Right atrium auricular region (tissue), 2 donors: ENCODE measurements at regions not wholly inside any gene's neighbourhood (a gene's known extent, or its start where the extent isn't known, plus 50 kb on each side); places are given as distances from the start of the nearest gene placed in this dataset.
"Not testable (repeated sequence)": the region's sequence is repeated elsewhere in the genome, so short reads cannot be mapped to it uniquely, and the experiment has no call there.

Experiments
- DNase-seq: peaks from one replicate; pipeline ENCODE4 v3.0.0-alpha.2; 2019; ENCODE audit warnings: low spot score
- H3K27ac ChIP-seq, 2 donors: fragments of 200-600 bp; sonication (generic); 1 replicate in 1 of 2; 2 replicates in 1 of 2; pipeline ENCODE4 v1.5.1; 2016 to 2019
- H3K27me3 ChIP-seq, 2 donors: fragments of 200-600 bp; sonication (generic); one replicate each; pipeline versions ENCODE4 v1.5.1 to v1.6.0; 2017 to 2019
- H3K36me3 ChIP-seq: fragments of 200-600 bp; sonication (generic); one replicate; pipeline ENCODE4 v1.5.1; 2016
- H3K4me1 ChIP-seq, 2 donors: fragments of 200-600 bp; sonication (generic); one replicate each; pipeline versions ENCODE4 v1.5.1 to v1.6.0; 2017 to 2019
- H3K4me3 ChIP-seq, 2 donors: fragments of 200-600 bp; sonication (generic); 1 replicate in 1 of 2; 2 replicates in 1 of 2; pipeline ENCODE4 v1.5.1; 2017 to 2019; ENCODE audit warnings: mild to moderate bottlenecking in 1 of 2, moderate library complexity in 1 of 2
- H3K9me3 ChIP-seq, 2 donors: fragments of 200-600 bp; sonication (generic); one replicate each; pipeline ENCODE4 v1.5.1; 2019
- TF ChIP-seq, protein P1 (sequence below), 2 donors: fragments of 200-600 bp; sonication (generic); IDR thresholded peaks; one replicate each; pipeline ENCODE4 v1.5.1; 2019; ENCODE audit warnings: antibody characterized with exemption in 2 of 2

- no peaks in the 10 kb centered on the region for H3K9me3 ChIP-seq
- H3K27ac ChIP-seq: no peak overlapping the region
- no peak overlapping the region for H3K4me3 ChIP-seq
- H3K27me3 ChIP-seq: no peaks in the 10 kb centered on the region
- no peaks in the 10 kb centered on the region for H3K4me1 ChIP-seq
- DNase-seq: no peak
- TF ChIP-seq, protein P1, sequence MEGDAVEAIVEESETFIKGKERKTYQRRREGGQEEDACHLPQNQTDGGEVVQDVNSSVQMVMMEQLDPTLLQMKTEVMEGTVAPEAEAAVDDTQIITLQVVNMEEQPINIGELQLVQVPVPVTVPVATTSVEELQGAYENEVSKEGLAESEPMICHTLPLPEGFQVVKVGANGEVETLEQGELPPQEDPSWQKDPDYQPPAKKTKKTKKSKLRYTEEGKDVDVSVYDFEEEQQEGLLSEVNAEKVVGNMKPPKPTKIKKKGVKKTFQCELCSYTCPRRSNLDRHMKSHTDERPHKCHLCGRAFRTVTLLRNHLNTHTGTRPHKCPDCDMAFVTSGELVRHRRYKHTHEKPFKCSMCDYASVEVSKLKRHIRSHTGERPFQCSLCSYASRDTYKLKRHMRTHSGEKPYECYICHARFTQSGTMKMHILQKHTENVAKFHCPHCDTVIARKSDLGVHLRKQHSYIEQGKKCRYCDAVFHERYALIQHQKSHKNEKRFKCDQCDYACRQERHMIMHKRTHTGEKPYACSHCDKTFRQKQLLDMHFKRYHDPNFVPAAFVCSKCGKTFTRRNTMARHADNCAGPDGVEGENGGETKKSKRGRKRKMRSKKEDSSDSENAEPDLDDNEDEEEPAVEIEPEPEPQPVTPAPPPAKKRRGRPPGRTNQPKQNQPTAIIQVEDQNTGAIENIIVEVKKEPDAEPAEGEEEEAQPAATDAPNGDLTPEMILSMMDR (IDR thresholded peaks at IDR 0.05): no peak
- no peaks in the 10 kb centered on the region for H3K36me3 ChIP-seq
These were observed 245.3 kb downstream of the PARN start for GRCh38 chr16:14384745-14385144.

- H3K4me1 ChIP-seq, H3K4me3 ChIP-seq, H3K9me3 ChIP-seq, H3K36me3 ChIP-seq, H3K27me3 ChIP-seq, H3K27ac ChIP-seq, DNase-seq: not testable (repeated sequence)
These were observed 246.2 kb downstream of the PARN start for GRCh38 chr16:14383844-14384243.

- Histone ChIP-seq H3K36me3 (no peaks in the 10 kb centered on the region), H3K4me1 (no peaks in the 10 kb centered on the region), H3K9me3 (no peaks in the 10 kb centered on the region), H3K4me3 (no peak overlapping the region), H3K27ac (no peak overlapping the region), H3K27me3 (no peaks in the 10 kb centered on the region)
- no peak for DNase-seq
- TF ChIP-seq, protein P1 (IDR thresholded peaks at IDR 0.05): no peak
These were observed 251.2 kb downstream of the PARN start for GRCh38 chr16:14378689-14379467.

- TF ChIP-seq, protein P1 (IDR thresholded peaks at IDR 0.05): no peak
- no peak for DNase-seq
- no peaks in the 10 kb centered on the region for H3K4me1 ChIP-seq
- no peaks in the 10 kb centered on the region for H3K27me3 ChIP-seq
- no peak overlapping the region for H3K4me3 ChIP-seq
- no peaks in the 10 kb centered on the region for H3K9me3 ChIP-seq
- no peaks in the 10 kb centered on the region for H3K36me3 ChIP-seq
- H3K27ac ChIP-seq: no peak overlapping the region
These were observed 251.9 kb downstream of the PARN start for GRCh38 chr16:14378131-14378551.

GRCh38 chr16:14377326-14377725 is 252.7 kb downstream of the PARN start:
- TF ChIP-seq, protein P1 (IDR thresholded peaks at IDR 0.05): no peak
- Histone ChIP-seq H3K36me3 (no peaks in the 10 kb centered on the region), H3K4me1 (no peaks in the 10 kb centered on the region), H3K27ac (no peak overlapping the region), H3K27me3 (no peaks in the 10 kb centered on the region), H3K4me3 (no peak overlapping the region), H3K9me3 (no peaks in the 10 kb centered on the region)
- no peak for DNase-seq

DNA sequence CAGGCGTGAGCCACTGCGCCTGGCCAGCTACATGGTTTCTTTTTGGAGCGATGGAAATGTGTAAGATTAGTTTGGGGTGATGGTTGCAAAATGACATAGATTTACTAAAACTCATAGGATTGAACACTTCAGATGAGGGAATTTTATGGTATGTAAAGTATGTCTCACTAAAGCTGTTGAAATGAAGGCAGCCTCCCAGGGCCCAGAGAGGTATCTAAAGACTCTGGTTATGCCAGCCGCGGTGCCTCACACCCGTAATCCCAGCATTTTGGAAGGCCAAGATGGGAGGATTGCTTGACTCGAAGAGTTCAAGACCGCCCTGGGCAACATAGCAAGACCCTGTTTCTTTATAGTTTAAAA is 254.9 kb downstream of the PARN start:
- TF ChIP-seq, protein P1 (IDR thresholded peaks at IDR 0.05): no peak

More for the DNA sequence above, 254.9 kb downstream of the PARN start:
- Histone ChIP-seq H3K9me3 (no peaks in the 10 kb centered on the region), H3K4me1 (no peaks in the 10 kb centered on the region), H3K27ac (no peak overlapping the region), H3K4me3 (no peak overlapping the region), H3K36me3 (no peaks in the 10 kb centered on the region), H3K27me3 (no peaks in the 10 kb centered on the region)
- DNase-seq: no peak
